HCT116 (cell line): ENCODE measurements at regions not wholly inside any gene's neighbourhood (a gene's known extent, or its start where the extent isn't known, plus 50 kb on each side); places are given as distances from the start of the nearest gene placed in this dataset.

ENCODE experiments used
- CEBPB ChIP-seq: IDR thresholded peaks from 2 replicates; pipeline ENCODE4 v1.6.1; 2012; ENCODE audit warnings: low read depth
- ELF1 ChIP-seq: IDR thresholded peaks from 2 replicates; pipeline ENCODE4 v1.6.1; 2012; ENCODE audit warnings: low read depth, borderline replicate concordance
- EZH2phosphoT487 ChIP-seq: fragments of 200-600 bp; IDR thresholded peaks from 2 replicates; pipeline ENCODE4 v1.6.1; 2018; ENCODE audit warnings: antibody characterized with exemption, borderline replicate concordance
- POLR2A ChIP-seq: IDR thresholded peaks from 2 replicates; pipeline ENCODE4 v1.7.0; 2011; ENCODE audit warnings: borderline replicate concordance; ENCODE audit not compliant: insufficient read depth, insufficient read length; ENCODE audit errors: extremely low read depth
- POLR2AphosphoS5 ChIP-seq: IDR thresholded peaks from 2 replicates; pipeline ENCODE4 v1.6.1; 2011; ENCODE audit warnings: mild to moderate bottlenecking, low read depth, low read length, moderate library complexity
- YY1 ChIP-seq: IDR thresholded peaks from 2 replicates; pipeline ENCODE4 v1.6.1; 2011; ENCODE audit warnings: low read length, low read depth, moderate library complexity, mild to moderate bottlenecking; ENCODE audit not compliant: insufficient replicate concordance; ENCODE audit errors: extremely low read depth
- TF ChIP-seq, protein P1 (sequence below), 3 experiments: fragments of 200-600 bp in 1 of 3; sonication (generic) in 1 of 3; IDR thresholded peaks in 2 of 3; conservative IDR thresholded peaks in 1 of 3; 2 replicates each; pipeline ENCODE4 v1.5.1; 2012 to 2017; ENCODE audit warnings: low read depth in 2 of 3, low read length in 2 of 3, antibody characterized with exemption in 1 of 3, borderline replicate concordance in 1 of 3, control low read depth in 1 of 3, mild to moderate bottlenecking in 1 of 3, mixed read lengths in 1 of 3, mixed run types in 1 of 3, moderate library complexity in 1 of 3; ENCODE audit not compliant: insufficient read depth in 1 of 3
- TF ChIP-seq, protein P2 (sequence below): IDR thresholded peaks from 2 replicates; pipeline ENCODE4 v1.6.1; 2012

DNA sequence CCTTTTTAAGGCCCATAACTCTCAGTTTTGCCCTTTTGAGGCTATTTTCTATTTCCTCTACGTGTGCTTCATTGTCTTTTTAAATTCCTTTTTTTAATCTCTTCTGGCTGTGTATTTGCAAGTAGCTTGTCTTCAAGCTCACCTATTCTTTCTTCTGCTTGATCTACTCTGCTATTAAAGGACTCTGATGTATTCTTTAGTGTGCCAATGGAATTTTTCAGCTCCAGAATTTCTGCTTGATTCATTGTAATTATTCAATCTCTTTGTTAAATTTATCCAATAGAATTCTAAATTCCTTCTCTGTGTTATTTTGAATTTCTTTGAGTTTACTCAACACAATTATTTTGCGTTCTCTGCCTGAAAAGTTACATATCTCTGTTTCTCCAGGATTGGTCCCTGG is 178.7 kb downstream of the FAM170A start:
- TF ChIP-seq, protein P1, sequence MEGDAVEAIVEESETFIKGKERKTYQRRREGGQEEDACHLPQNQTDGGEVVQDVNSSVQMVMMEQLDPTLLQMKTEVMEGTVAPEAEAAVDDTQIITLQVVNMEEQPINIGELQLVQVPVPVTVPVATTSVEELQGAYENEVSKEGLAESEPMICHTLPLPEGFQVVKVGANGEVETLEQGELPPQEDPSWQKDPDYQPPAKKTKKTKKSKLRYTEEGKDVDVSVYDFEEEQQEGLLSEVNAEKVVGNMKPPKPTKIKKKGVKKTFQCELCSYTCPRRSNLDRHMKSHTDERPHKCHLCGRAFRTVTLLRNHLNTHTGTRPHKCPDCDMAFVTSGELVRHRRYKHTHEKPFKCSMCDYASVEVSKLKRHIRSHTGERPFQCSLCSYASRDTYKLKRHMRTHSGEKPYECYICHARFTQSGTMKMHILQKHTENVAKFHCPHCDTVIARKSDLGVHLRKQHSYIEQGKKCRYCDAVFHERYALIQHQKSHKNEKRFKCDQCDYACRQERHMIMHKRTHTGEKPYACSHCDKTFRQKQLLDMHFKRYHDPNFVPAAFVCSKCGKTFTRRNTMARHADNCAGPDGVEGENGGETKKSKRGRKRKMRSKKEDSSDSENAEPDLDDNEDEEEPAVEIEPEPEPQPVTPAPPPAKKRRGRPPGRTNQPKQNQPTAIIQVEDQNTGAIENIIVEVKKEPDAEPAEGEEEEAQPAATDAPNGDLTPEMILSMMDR (IDR thresholded peaks at IDR 0.05 in 2 of 3, conservative IDR thresholded peaks at IDR 0.05 in 1 of 3; ENCODE audit: borderline replicate concordance in 1 of 3, insufficient read depth in 1 of 3, low read depth in 2 of 3, low read length in 2 of 3): no peak
- TF ChIP-seq EZH2phosphoT487 (no peak), POLR2A (no peak), POLR2AphosphoS5 (no peak), CEBPB (no peak), YY1 (no peak), ELF1 (no peak)
- TF ChIP-seq, protein P2, sequence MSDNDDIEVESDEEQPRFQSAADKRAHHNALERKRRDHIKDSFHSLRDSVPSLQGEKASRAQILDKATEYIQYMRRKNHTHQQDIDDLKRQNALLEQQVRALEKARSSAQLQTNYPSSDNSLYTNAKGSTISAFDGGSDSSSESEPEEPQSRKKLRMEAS: no peak
